Panc1 (cell line): ENCODE measurements at regions not wholly inside any gene's neighbourhood (a gene's known extent, or its start where the extent isn't known, plus 50 kb on each side); places are given as distances from the start of the nearest gene placed in this dataset.

Experiments used
- POLR2AphosphoS5 ChIP-seq: IDR thresholded peaks from 2 replicates; pipeline ENCODE4 v1.6.1; 2012; ENCODE audit warnings: mild to moderate bottlenecking, low read depth, low read length, moderate library complexity
- TF ChIP-seq, protein P1 (sequence below): fragments of 450-650 bp; IDR thresholded peaks from 2 replicates; pipeline ENCODE4 v1.5.1; 2017; ENCODE audit warnings: mild to moderate bottlenecking

DNA sequence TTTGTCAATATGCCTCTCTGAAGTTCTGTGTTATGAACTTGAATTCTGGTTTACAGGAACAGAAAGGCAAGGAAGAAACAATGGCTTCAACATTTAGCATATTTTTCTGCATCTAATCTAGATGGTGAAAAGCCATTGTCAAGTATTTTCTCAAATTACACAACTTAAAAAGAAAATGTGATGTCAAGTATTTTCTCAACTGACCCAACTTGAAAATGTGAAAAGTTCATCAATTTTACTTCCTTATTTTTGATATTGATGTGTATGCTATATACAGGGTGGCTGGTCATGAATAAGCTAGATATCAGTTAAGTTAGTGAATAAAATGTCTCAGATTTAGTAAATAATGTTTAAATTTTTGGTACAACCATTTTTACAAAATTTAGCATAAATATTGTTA lies 196.7 kb downstream of the ALX1 start:
- TF ChIP-seq POLR2AphosphoS5 = no peak
- TF ChIP-seq, protein P1, sequence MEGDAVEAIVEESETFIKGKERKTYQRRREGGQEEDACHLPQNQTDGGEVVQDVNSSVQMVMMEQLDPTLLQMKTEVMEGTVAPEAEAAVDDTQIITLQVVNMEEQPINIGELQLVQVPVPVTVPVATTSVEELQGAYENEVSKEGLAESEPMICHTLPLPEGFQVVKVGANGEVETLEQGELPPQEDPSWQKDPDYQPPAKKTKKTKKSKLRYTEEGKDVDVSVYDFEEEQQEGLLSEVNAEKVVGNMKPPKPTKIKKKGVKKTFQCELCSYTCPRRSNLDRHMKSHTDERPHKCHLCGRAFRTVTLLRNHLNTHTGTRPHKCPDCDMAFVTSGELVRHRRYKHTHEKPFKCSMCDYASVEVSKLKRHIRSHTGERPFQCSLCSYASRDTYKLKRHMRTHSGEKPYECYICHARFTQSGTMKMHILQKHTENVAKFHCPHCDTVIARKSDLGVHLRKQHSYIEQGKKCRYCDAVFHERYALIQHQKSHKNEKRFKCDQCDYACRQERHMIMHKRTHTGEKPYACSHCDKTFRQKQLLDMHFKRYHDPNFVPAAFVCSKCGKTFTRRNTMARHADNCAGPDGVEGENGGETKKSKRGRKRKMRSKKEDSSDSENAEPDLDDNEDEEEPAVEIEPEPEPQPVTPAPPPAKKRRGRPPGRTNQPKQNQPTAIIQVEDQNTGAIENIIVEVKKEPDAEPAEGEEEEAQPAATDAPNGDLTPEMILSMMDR = no peak
